H1 (cell line): ENCODE measurements at regions not wholly inside any gene's neighbourhood (a gene's known extent, or its start where the extent isn't known, plus 50 kb on each side); places are given as distances from the start of the nearest gene placed in this dataset.

ENCODE experiments used
- CTCF ChIA-PET: fragments of 300-600 bp; sonication (Branson Sonifier 250); formaldehyde crosslinking; loops from one replicate; lab custom pipeline; 2021; ENCODE audit not compliant: partially characterized antibody; lab: Charles Lee
- POLR2A ChIA-PET: fragments of 300-600 bp; sonication (Branson Sonifier 250); formaldehyde crosslinking; loops from one replicate; lab custom pipeline; 2021; ENCODE audit warnings: inconsistent platforms; ENCODE audit not compliant: partially characterized antibody; lab: Charles Lee
- DNase-seq, 2 experiments: peaks; one replicate each; pipeline versions ENCODE4 v3.0.0 to v3.0.0-alpha.2; 2010 to 2022; ENCODE audit warnings: low spot score in 2 of 2, low read depth in 1 of 2, mixed read lengths in 1 of 2
- FAIRE-seq: peaks from 2 replicates; lab custom pipeline; 2011; peaks lifted over from hg19 to GRCh38; lab: Jason Lieb, UNC
- H2AFZ ChIP-seq: 2 replicates; pipeline ENCODE4 v1.8.1; 2012; ENCODE audit warnings: low read length, inconsistent platforms
- H2AK5ac ChIP-seq: 2 replicates; pipeline ENCODE4 v1.6.1; 2013; ENCODE audit warnings: low read depth, low read length
- H2BK120ac ChIP-seq: replicated peaks from 2 replicates; pipeline ENCODE3; 2013; ENCODE audit warnings: low read depth, low read length, inconsistent platforms
- H2BK12ac ChIP-seq: 2 replicates; pipeline ENCODE4 v1.6.1; 2013; ENCODE audit warnings: low read depth, low read length
- H2BK15ac ChIP-seq: 2 replicates; pipeline ENCODE4 v1.6.1; 2013; ENCODE audit warnings: low read length
- H2BK20ac ChIP-seq: 2 replicates; pipeline ENCODE4 v1.6.1; 2013; ENCODE audit warnings: low read length
- H2BK5ac ChIP-seq: 2 replicates; pipeline ENCODE4 v1.6.1; 2013; ENCODE audit warnings: low read depth, low read length
- H3K14ac ChIP-seq: 2 replicates; pipeline ENCODE4 v1.6.1; 2013; ENCODE audit warnings: inconsistent platforms; ENCODE audit not compliant: insufficient read length
- H3K18ac ChIP-seq: 2 replicates; pipeline ENCODE4 v1.6.1; 2013; ENCODE audit warnings: low read length; ENCODE audit errors: extremely low read depth
- H3K23ac ChIP-seq: 2 replicates; pipeline ENCODE4 v1.6.1; 2013; ENCODE audit warnings: inconsistent platforms; ENCODE audit not compliant: insufficient read length
- H3K23me2 ChIP-seq: 2 replicates; pipeline ENCODE4 v1.6.1; 2013; ENCODE audit warnings: low read depth, low read length
- H3K27ac ChIP-seq: 2 replicates; pipeline ENCODE4 v1.6.1; 2011; ENCODE audit warnings: low read depth, low read length, inconsistent platforms
- H3K27me3 ChIP-seq, 4 experiments: replicated peaks in 1 of 4; 1 replicate in 1 of 4; 2 replicates in 3 of 4; pipeline versions ENCODE4 v1.6.1 to v1.8.1; 2011 to 2013; ENCODE audit warnings: low read length in 3 of 4, mild to moderate bottlenecking in 3 of 4, inconsistent platforms in 2 of 4, mixed read lengths in 2 of 4, moderate library complexity in 1 of 4; ENCODE audit not compliant: control insufficient read depth in 3 of 4, insufficient read depth in 3 of 4; ENCODE audit errors: extremely low read depth in 1 of 4
- H3K36me3 ChIP-seq, 4 experiments: 2 replicates each; pipeline versions ENCODE4 v1.6.1 to v1.8.1; 2011 to 2013; ENCODE audit warnings: mild to moderate bottlenecking in 4 of 4, low read length in 3 of 4, moderate library complexity in 2 of 4, control low read depth in 1 of 4, inconsistent platforms in 1 of 4; ENCODE audit not compliant: insufficient read depth in 4 of 4, control insufficient read depth in 2 of 4
- H3K4ac ChIP-seq: replicated peaks from 2 replicates; pipeline ENCODE3; 2013; ENCODE audit warnings: low read length, low read depth, mixed read lengths, inconsistent platforms; ENCODE audit not compliant: insufficient read length
- H3K4me1 ChIP-seq, 4 experiments: replicated peaks in 1 of 4; 1 replicate in 1 of 4; 2 replicates in 3 of 4; pipeline versions ENCODE4 v1.6.1 to v1.8.1; 2011 to 2013; ENCODE audit warnings: low read length in 3 of 4, inconsistent platforms in 2 of 4, mixed read lengths in 1 of 4; ENCODE audit not compliant: insufficient read depth in 4 of 4, control insufficient read depth in 3 of 4
- H3K4me2 ChIP-seq, 2 experiments: 2 replicates each; pipeline versions ENCODE4 v1.6.1 to v1.8.1; 2011 to 2013; ENCODE audit warnings: low read depth in 2 of 2, low read length in 2 of 2, control low read depth in 1 of 2, inconsistent platforms in 1 of 2, mild to moderate bottlenecking in 1 of 2; ENCODE audit not compliant: insufficient read depth in 1 of 2
- H3K4me3 ChIP-seq, 4 experiments: fragments of 200-600, 300-600 bp in 1 of 4; sonication (generic), shearing (Covaris generic), sonication (Bioruptor Twin) in 1 of 4; 2 replicates each; pipeline versions ENCODE4 v1.5.1 to v1.8.1; 2011 to 2016; ENCODE audit warnings: low read length in 4 of 4, low read depth in 3 of 4, control low read depth in 2 of 4, inconsistent platforms in 2 of 4, mild to moderate bottlenecking in 2 of 4, mixed read lengths in 1 of 4, moderate library complexity in 1 of 4; ENCODE audit not compliant: insufficient read depth in 2 of 4; ENCODE audit errors: extremely low read depth in 1 of 4
- H3K56ac ChIP-seq: replicated peaks from 2 replicates; pipeline ENCODE3; 2013; ENCODE audit warnings: low read depth, mild to moderate bottlenecking, mixed read lengths, low read length, inconsistent platforms; ENCODE audit not compliant: insufficient read length
- H3K79me1 ChIP-seq: 2 replicates; pipeline ENCODE4 v1.6.1; 2013; ENCODE audit warnings: low read depth, low read length, control low read depth
- H3K79me2 ChIP-seq, 2 experiments: 2 replicates each; pipeline versions ENCODE4 v1.6.1 to v1.8.1; 2012 to 2013; ENCODE audit warnings: low read length in 2 of 2, mild to moderate bottlenecking in 2 of 2, inconsistent platforms in 1 of 2; ENCODE audit not compliant: insufficient read depth in 2 of 2, control insufficient read depth in 1 of 2
- H3K9ac ChIP-seq, 4 experiments: replicated peaks in 1 of 4; 1 replicate in 1 of 4; 2 replicates in 3 of 4; pipeline versions ENCODE4 v1.6.1 to v1.8.1; 2011 to 2013; ENCODE audit warnings: low read depth in 3 of 4, low read length in 3 of 4, control low read depth in 2 of 4, mild to moderate bottlenecking in 2 of 4, moderate library complexity in 2 of 4, inconsistent platforms in 1 of 4; ENCODE audit errors: extremely low read depth in 1 of 4
- H3K9me3 ChIP-seq, 2 experiments: 2 replicates each; pipeline versions ENCODE4 v1.6.1 to v1.8.1; 2012 to 2013; ENCODE audit warnings: mild to moderate bottlenecking in 2 of 2, moderate library complexity in 2 of 2, control low read depth in 1 of 2, inconsistent platforms in 1 of 2, low read depth in 1 of 2, low read length in 1 of 2, mixed read lengths in 1 of 2; ENCODE audit not compliant: insufficient read depth in 2 of 2
- H4K20me1 ChIP-seq, 2 experiments: replicated peaks in 1 of 2; 2 replicates each; pipeline versions ENCODE3 to v1.8.1; 2011 to 2013; ENCODE audit warnings: inconsistent platforms in 2 of 2, low read length in 2 of 2, mild to moderate bottlenecking in 1 of 2; ENCODE audit not compliant: insufficient read depth in 2 of 2, control insufficient read depth in 1 of 2
- H4K5ac ChIP-seq: 2 replicates; pipeline ENCODE4 v1.6.1; 2013; ENCODE audit warnings: low read length, low read depth, mixed read lengths, inconsistent platforms; ENCODE audit not compliant: insufficient read length
- H4K8ac ChIP-seq: 2 replicates; pipeline ENCODE4 v1.8.0; 2013; ENCODE audit warnings: mild to moderate bottlenecking, moderate library complexity, low read length, inconsistent platforms; ENCODE audit not compliant: insufficient read depth; ENCODE audit errors: extremely low read depth
- H4K91ac ChIP-seq: replicated peaks from 2 replicates; pipeline ENCODE3; 2013; ENCODE audit warnings: low read length, mixed read lengths, inconsistent platforms; ENCODE audit not compliant: insufficient read length
- BACH1 ChIP-seq: IDR thresholded peaks from 2 replicates; pipeline ENCODE4 v1.6.1; 2012; ENCODE audit warnings: low read length, improper control_type of control experiment
- BCL11A ChIP-seq, 2 experiments: IDR thresholded peaks; one replicate each; pipeline ENCODE4 v1.6.1; 2011; ENCODE audit warnings: low read depth in 2 of 2, low read length in 2 of 2, mild to moderate bottlenecking in 2 of 2
- CEBPB ChIP-seq: IDR thresholded peaks from 2 replicates; pipeline ENCODE4 v1.6.1; 2012; ENCODE audit warnings: low read depth, low read length
- EP300 ChIP-seq, 2 experiments: IDR thresholded peaks; 1 replicate in 1 of 2; 2 replicates in 1 of 2; pipeline ENCODE4 v1.6.1; 2011 to 2012; ENCODE audit warnings: low read depth in 2 of 2, low read length in 2 of 2, mild to moderate bottlenecking in 2 of 2, borderline replicate concordance in 1 of 2, inconsistent platforms in 1 of 2, moderate library complexity in 1 of 2
- GTF2F1 ChIP-seq: IDR thresholded peaks from 2 replicates; pipeline ENCODE4 v1.6.1; 2012; ENCODE audit warnings: low read depth, low read length, improper control_type of control experiment, borderline replicate concordance
- JUN ChIP-seq: IDR thresholded peaks from 2 replicates; pipeline ENCODE4 v1.6.1; 2011; ENCODE audit warnings: low read depth, mild to moderate bottlenecking, improper control_type of control experiment, low read length
- KDM4A ChIP-seq: IDR thresholded peaks from one replicate; pipeline ENCODE4 v1.7.1; 2012; ENCODE audit warnings: low read depth, mild to moderate bottlenecking, moderate library complexity, low read length, inconsistent platforms; ENCODE audit not compliant: severe bottlenecking
- MAFK ChIP-seq: IDR thresholded peaks from 2 replicates; pipeline ENCODE4 v1.6.1; 2012; ENCODE audit warnings: low read depth, mild to moderate bottlenecking, improper control_type of control experiment, low read length
- RAD21 ChIP-seq, 2 experiments: IDR thresholded peaks in 1 of 2; conservative IDR thresholded peaks in 1 of 2; 2 replicates each; pipeline ENCODE4 v1.6.1; 2011; ENCODE audit warnings: low read depth in 2 of 2, low read length in 2 of 2, improper control_type of control experiment in 1 of 2, inconsistent platforms in 1 of 2, mild to moderate bottlenecking in 1 of 2, moderate library complexity in 1 of 2
- RXRA ChIP-seq: IDR thresholded peaks from 2 replicates; pipeline ENCODE4 v1.6.1; 2011; ENCODE audit warnings: low read depth, mild to moderate bottlenecking, low read length, moderate library complexity; ENCODE audit not compliant: insufficient read depth
- SIN3A ChIP-seq, 2 experiments: IDR thresholded peaks in 1 of 2; conservative IDR thresholded peaks in 1 of 2; 2 replicates each; pipeline ENCODE4 v1.6.1; 2011 to 2012; ENCODE audit warnings: low read length in 2 of 2, improper control_type of control experiment in 1 of 2, low read depth in 1 of 2, mild to moderate bottlenecking in 1 of 2
- SIRT6 ChIP-seq: IDR thresholded peaks from one replicate; pipeline ENCODE4 v1.7.1; 2012; ENCODE audit warnings: low read length, inconsistent platforms
- TAF1 ChIP-seq: IDR thresholded peaks from 2 replicates; pipeline ENCODE4 v1.6.1; 2011; ENCODE audit warnings: mild to moderate bottlenecking, low read depth, low read length
- TBP ChIP-seq: IDR thresholded peaks from 2 replicates; pipeline ENCODE4 v1.6.1; 2011; ENCODE audit warnings: low read depth, low read length, improper control_type of control experiment
- WGBS, 2 experiments: shearing (Covaris generic) in 1 of 2; methylation state at CpG; one replicate each; pipeline versions ENCODE4 v1.1.6 to v1.1.7; 2013 to 2015; ENCODE audit warnings: low lambda C conversion rate in 2 of 2, mixed read lengths in 2 of 2, inconsistent platforms in 1 of 2, low coverage in 1 of 2, missing lambda C conversion rate in 1 of 2; ENCODE audit not compliant: insufficient replicate concordance in 2 of 2, insufficient coverage in 1 of 2, insufficient read length in 1 of 2; ENCODE audit errors: extremely low coverage in 1 of 2, missing lambda C conversion rate in 1 of 2; 5-methylcytosine and 5-hydroxymethylcytosine counted together

DNA sequence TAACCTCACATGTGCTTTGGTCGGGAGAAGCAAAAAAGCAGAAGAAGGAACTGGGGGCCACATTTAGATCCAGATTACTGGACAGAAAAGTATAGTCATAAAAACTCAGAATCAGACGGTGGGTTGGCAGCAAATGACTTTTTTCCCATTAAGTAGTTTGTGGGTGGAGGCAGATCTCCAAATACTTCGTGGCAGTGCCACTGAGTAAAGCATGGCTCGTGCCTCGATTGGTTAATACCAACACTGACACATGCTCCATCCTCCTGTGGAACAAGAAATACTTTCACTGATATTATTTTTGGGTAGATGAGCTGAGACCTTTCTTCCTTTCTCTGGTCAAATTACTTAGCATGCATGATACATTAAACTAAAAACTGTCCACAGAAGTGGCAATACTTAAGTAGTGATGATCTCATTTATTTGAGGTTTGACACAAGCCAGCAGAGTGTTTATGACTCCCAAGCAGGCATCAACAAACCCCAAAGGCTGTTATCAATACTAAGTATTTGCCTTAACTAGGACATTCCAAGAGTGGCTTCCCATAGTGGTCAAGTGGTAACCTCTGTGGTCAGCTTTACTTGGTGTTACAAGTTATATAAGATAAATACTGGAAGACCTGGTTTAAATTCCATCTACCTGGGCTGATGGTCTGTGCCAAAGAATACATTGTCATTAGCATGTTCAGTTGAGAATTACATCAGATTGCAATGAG, 500.0 kb upstream of the RUNX1 start:
- no peak overlapping the region for H2BK120ac ChIP-seq
- ChIA-PET POLR2A (no interaction called here), CTCF (interaction anchor here (0.6 kb wide), 1 partner anchor 147 kb away, joined by 3 read pairs; no protein-coding TSS in a partner anchor)
- DNase-seq: no peak
- H3K56ac ChIP-seq: no peak overlapping the region
- no peak overlapping the region for H4K8ac ChIP-seq
- H3K4me2 ChIP-seq: no peak overlapping the region
- no peak overlapping the region for H3K27ac ChIP-seq
- H3K18ac ChIP-seq: no peak overlapping the region
- no peak overlapping the region for H3K4me3 ChIP-seq
- no peaks in the 10 kb centered on the region for H3K36me3 ChIP-seq
- no peak overlapping the region for H3K14ac ChIP-seq
- no peaks in the 10 kb centered on the region for H3K27me3 ChIP-seq
- H3K23me2 ChIP-seq: no peaks in the 10 kb centered on the region; the same call in 1 of the 2 replicates
- H3K79me1 ChIP-seq: no peaks in the 10 kb centered on the region
- 92% methylated on average over 5 of the region's 5 CpGs; no CpG with 5 or more reads in 1 of the 2 experiments for WGBS, 2 experiments
- H4K91ac ChIP-seq: no peak overlapping the region
- no peak overlapping the region for H2BK12ac ChIP-seq
- H3K9ac ChIP-seq: no peak overlapping the region
- H4K5ac ChIP-seq: no peak overlapping the region
- H2BK20ac ChIP-seq: no peak overlapping the region
- H3K23ac ChIP-seq: no peak overlapping the region
- no peaks in the 10 kb centered on the region for H3K4me1 ChIP-seq
- no peak overlapping the region for H2AK5ac ChIP-seq
- H2BK5ac ChIP-seq: no peak overlapping the region
- no peaks in the 10 kb centered on the region for H3K79me2 ChIP-seq
- H4K20me1 ChIP-seq: no peaks in the 10 kb centered on the region
- no peaks in the 10 kb centered on the region for H3K9me3 ChIP-seq
- no peak overlapping the region for H3K4ac ChIP-seq
- FAIRE-seq: no peak
- no peak overlapping the region for H2BK15ac ChIP-seq
- H2AFZ ChIP-seq: no peak overlapping the region
- TF ChIP-seq EP300 (IDR thresholded peaks at IDR 0.05; ENCODE audit: borderline replicate concordance in 1 of 2, low read depth in 2 of 2, low read length in 2 of 2) (no peak), TBP (no peak), KDM4A (no peak), MAFK (no peak), SIRT6 (no peak), RAD21 (IDR thresholded peaks at IDR 0.05 in 1 of 2, conservative IDR thresholded peaks at IDR 0.05 in 1 of 2; ENCODE audit: low read depth in 2 of 2, low read length in 2 of 2) (no peak), SIN3A (conservative IDR thresholded peaks at IDR 0.05 in 1 of 2, IDR thresholded peaks at IDR 0.05 in 1 of 2; ENCODE audit: low read depth in 1 of 2, low read length in 2 of 2) (no peak), TAF1 (no peak), JUN (no peak), GTF2F1 (no peak), BACH1 (no peak), CEBPB (no peak), BCL11A (IDR thresholded peaks at IDR 0.05; ENCODE audit: low read depth in 2 of 2, low read length in 2 of 2) (no peak), RXRA (no peak)
